Upper lobe of left lung (tissue), 4 donors: ENCODE measurements at regions not wholly inside any gene's neighbourhood (a gene's known extent, or its start where the extent isn't known, plus 50 kb on each side); places are given as distances from the start of the nearest gene placed in this dataset.

Experiments used
- POLR2A ChIP-seq, 4 donors: fragments of 450-650 bp; IDR thresholded peaks; one replicate each; pipeline ENCODE4 v1.5.1; 2016 to 2017; ENCODE audit warnings: antibody characterized with exemption in 4 of 4, mild to moderate bottlenecking in 2 of 4
- POLR2AphosphoS5 ChIP-seq, 2 donors: sonication (generic); formaldehyde crosslinking; IDR thresholded peaks; one replicate each; pipeline ENCODE4 v1.5.1; 2017; ENCODE audit warnings: antibody characterized with exemption in 2 of 2

DNA sequence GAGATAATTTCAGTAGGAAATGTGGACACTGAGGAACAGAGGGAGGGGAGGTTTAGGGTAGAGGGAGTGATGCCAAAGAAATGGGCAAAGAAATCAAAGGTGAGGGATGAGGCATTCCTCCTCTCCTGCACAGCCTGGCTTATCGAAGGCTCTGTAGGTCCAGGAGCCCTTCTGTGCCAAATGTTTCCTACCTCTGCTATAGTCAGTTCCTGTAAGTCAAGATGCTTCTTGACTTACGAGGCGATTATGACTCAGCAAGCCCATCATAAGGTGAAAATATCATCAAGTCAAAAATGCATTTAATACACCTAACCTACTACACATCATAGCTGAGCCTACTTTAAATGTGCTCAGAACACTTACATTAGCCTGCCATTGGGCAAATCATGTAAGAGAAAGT lies 60.0 kb upstream of the ARHGAP24 start:
- TF ChIP-seq POLR2AphosphoS5 (IDR thresholded peaks at IDR 0.05) (no peak), POLR2A (IDR thresholded peaks at IDR 0.05) (no peak)
